NT2/D1 (cell line): ENCODE measurements at regions not wholly inside any gene's neighbourhood (a gene's known extent, or its start where the extent isn't known, plus 50 kb on each side); places are given as distances from the start of the nearest gene placed in this dataset.

Experiments
- SUZ12 ChIP-seq: IDR thresholded peaks from 2 replicates; pipeline ENCODE4 v1.6.1; 2011; ENCODE audit not compliant: insufficient read length, insufficient read depth; ENCODE audit errors: extremely low read depth
- YY1 ChIP-seq: IDR thresholded peaks from 2 replicates; pipeline ENCODE4 v1.6.1; 2011; ENCODE audit not compliant: insufficient read length, insufficient read depth
- ZNF274 ChIP-seq: IDR thresholded peaks from 2 replicates; pipeline ENCODE4 v1.6.1; 2011; ENCODE audit warnings: mild to moderate bottlenecking, low read depth, low read length

DNA sequence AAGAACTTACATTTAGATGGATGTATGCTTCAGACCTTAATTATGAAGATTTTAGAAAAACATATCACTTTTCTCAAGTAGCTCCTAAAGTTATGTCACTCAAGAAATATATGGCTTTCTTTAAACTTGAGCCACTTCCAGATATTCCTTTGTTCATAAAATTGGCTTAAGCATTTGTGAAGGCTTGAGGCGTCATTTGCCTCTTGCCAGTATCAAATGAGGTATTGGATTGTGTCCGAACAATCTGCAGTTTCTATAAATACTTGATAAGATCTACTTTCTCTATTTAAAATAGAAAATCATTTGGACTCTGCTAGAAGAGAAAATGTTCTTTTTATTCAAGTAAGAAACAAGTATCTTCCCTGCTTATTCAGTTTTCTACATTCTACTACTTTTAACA lies 102.6 kb downstream of the RSL24D1 start:
- TF ChIP-seq SUZ12: no peak
- TF ChIP-seq ZNF274: no peak
- TF ChIP-seq YY1: no peak
